OCI-LY3 (cell line): ENCODE measurements at regions not wholly inside any gene's neighbourhood (a gene's known extent, or its start where the extent isn't known, plus 50 kb on each side); places are given as distances from the start of the nearest gene placed in this dataset.
"Not testable (repeated sequence)": the region's sequence is repeated elsewhere in the genome, so short reads cannot be mapped to it uniquely, and the experiment has no call there.

Experiments
- H2AFZ ChIP-seq: fragments of 200-600, 300-600 bp; shearing (Covaris generic); 2 replicates; pipeline ENCODE4 v1.6.0; 2014; ENCODE audit warnings: antibody characterized with exemption, low read depth, low read length
- H3K27ac ChIP-seq: fragments of 200-600, 300-600 bp; sonication (generic); 2 replicates; pipeline ENCODE4 v1.5.1; 2014; ENCODE audit warnings: mild to moderate bottlenecking, low read length, moderate library complexity, mixed read lengths
- H3K27me3 ChIP-seq: fragments of 200-600, 300-600 bp; sonication (generic); 2 replicates; pipeline ENCODE4 v1.6.1; 2014; ENCODE audit warnings: low read depth, low read length, mixed read lengths
- H3K36me3 ChIP-seq: fragments of 200-600, 300-600 bp; sonication (generic); replicated peaks from 2 replicates; pipeline ENCODE3; 2014; ENCODE audit warnings: low read depth, low read length, mixed read lengths
- H3K4me1 ChIP-seq: fragments of 300-600, 200-600 bp; sonication (generic); 2 replicates; pipeline ENCODE4 v1.6.1; 2014; ENCODE audit warnings: low read length, mixed read lengths
- H3K4me2 ChIP-seq: fragments of 200-600, 300-600 bp; sonication (generic); 2 replicates; pipeline ENCODE4 v1.6.1; 2014; ENCODE audit warnings: low read length, mixed read lengths
- H3K4me3 ChIP-seq: fragments of 300-600, 200-600 bp; sonication (generic); 2 replicates; pipeline ENCODE4 v1.5.1; 2014; ENCODE audit warnings: antibody characterized with exemption, mild to moderate bottlenecking, low read length, moderate library complexity
- H3K79me2 ChIP-seq: fragments of 300-600, 200-600 bp; shearing (Covaris generic); 2 replicates; pipeline ENCODE4 v1.6.1; 2014; ENCODE audit warnings: mild to moderate bottlenecking, low read length, mixed read lengths
- H3K9ac ChIP-seq: fragments of 300-600, 200-600 bp; shearing (Covaris generic); 2 replicates; pipeline ENCODE4 v1.6.0; 2014; ENCODE audit warnings: mild to moderate bottlenecking, low read length, moderate library complexity
- H3K9me3 ChIP-seq: fragments of 200-600, 300-600 bp; shearing (Covaris generic); 2 replicates; pipeline ENCODE4 v1.6.1; 2014; ENCODE audit warnings: low read length, mixed read lengths; ENCODE audit not compliant: insufficient read depth
- H4K20me1 ChIP-seq: fragments of 200-600, 300-600 bp; sonication (generic); 2 replicates; pipeline ENCODE4 v1.6.1; 2016; ENCODE audit warnings: low read length, mixed read lengths; ENCODE audit not compliant: insufficient read depth
- EZH2phosphoT487 ChIP-seq: fragments of 200-600 bp; shearing (Covaris generic); IDR thresholded peaks from 2 replicates; pipeline ENCODE4 v1.6.1; 2018; ENCODE audit warnings: antibody characterized with exemption, mixed run types, low read depth
- TF ChIP-seq, protein P1 (sequence below): fragments of 200-600, 300-600 bp; sonication (generic); IDR thresholded peaks from 2 replicates; pipeline ENCODE4 v1.5.1; 2014; ENCODE audit warnings: antibody characterized with exemption, low read length, low read depth

DNA sequence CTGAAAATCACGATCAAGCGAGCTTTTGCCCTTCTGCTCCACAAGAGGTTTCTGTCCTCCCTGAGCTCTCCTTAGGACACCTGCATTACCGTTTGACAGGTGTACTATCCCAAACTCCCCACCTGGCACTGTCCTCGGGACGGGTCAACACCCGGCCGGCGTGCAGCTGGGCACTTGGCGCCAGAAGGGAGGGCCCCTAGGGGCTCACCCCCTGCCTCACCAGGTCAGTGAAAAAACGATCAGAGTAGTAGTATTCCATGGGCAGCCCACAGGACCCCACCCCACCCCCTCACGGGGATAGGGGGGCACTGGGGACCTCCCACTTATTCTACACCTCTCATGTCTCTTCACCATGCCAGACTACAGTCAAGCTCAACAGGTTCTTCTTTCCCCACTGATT is 117.6 kb upstream of the ANKRD30BL start:
- H3K4me1 ChIP-seq: no peaks in the 10 kb centered on the region
- no peak overlapping the region for H3K9ac ChIP-seq
- no peaks in the 10 kb centered on the region for H3K36me3 ChIP-seq
- no peaks in the 10 kb centered on the region for H3K9me3 ChIP-seq
- H3K79me2 ChIP-seq: no peaks in the 10 kb centered on the region
- H3K4me3 ChIP-seq: no peak overlapping the region
- H2AFZ ChIP-seq: no peak overlapping the region
- no peaks in the 10 kb centered on the region for H4K20me1 ChIP-seq
- H3K27me3 ChIP-seq: no peaks in the 10 kb centered on the region
- TF ChIP-seq, protein P1, sequence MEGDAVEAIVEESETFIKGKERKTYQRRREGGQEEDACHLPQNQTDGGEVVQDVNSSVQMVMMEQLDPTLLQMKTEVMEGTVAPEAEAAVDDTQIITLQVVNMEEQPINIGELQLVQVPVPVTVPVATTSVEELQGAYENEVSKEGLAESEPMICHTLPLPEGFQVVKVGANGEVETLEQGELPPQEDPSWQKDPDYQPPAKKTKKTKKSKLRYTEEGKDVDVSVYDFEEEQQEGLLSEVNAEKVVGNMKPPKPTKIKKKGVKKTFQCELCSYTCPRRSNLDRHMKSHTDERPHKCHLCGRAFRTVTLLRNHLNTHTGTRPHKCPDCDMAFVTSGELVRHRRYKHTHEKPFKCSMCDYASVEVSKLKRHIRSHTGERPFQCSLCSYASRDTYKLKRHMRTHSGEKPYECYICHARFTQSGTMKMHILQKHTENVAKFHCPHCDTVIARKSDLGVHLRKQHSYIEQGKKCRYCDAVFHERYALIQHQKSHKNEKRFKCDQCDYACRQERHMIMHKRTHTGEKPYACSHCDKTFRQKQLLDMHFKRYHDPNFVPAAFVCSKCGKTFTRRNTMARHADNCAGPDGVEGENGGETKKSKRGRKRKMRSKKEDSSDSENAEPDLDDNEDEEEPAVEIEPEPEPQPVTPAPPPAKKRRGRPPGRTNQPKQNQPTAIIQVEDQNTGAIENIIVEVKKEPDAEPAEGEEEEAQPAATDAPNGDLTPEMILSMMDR: no peak
- TF ChIP-seq EZH2phosphoT487: no peak
- H3K4me2 ChIP-seq: no peak overlapping the region
- no peak overlapping the region for H3K27ac ChIP-seq

DNA sequence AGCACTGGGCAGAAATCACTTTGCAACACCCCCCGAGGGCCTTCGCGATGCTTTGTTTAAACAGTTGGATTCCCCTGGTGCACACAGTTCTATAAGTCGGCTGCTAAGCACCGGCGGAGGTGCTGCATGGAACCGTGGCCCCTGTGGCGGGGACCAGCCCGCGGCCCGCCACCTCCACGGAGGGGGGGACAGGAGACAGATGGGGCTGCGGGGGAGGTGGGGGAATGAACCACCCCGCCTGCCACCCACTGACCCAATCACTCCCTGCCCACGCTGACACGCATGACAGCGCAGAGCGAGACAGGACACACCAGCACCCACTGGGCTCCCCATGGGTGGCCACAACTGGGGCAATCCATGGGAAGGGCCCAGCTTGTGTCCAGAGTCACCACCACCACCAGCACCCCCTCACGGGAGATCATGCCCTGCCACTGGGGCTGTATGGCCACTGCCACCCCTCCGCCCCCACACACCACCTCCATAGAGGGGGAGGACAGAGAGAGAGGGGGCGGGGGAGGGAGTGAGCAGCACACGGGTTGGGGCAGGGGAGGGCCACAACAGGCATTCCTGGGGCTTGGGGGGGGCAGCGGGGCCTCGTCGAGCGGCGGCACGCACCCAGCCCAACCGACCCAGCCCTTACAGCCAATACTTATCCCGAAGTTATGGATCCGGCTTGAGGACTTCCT is 118.3 kb upstream of the ANKRD30BL start:
- Histone ChIP-seq H3K4me2 (no peak overlapping the region), H3K27me3 (no peaks in the 10 kb centered on the region), H3K9ac (no peak overlapping the region), H3K79me2 (no peaks in the 10 kb centered on the region), H3K27ac (no peak overlapping the region), H3K4me3 (no peak overlapping the region), H3K9me3 (no peaks in the 10 kb centered on the region), H3K4me1 (no peaks in the 10 kb centered on the region), H2AFZ (no peak overlapping the region), H3K36me3 (no peaks in the 10 kb centered on the region), H4K20me1 (no peaks in the 10 kb centered on the region)
- TF ChIP-seq, protein P1: no peak
- TF ChIP-seq EZH2phosphoT487: no peak

DNA sequence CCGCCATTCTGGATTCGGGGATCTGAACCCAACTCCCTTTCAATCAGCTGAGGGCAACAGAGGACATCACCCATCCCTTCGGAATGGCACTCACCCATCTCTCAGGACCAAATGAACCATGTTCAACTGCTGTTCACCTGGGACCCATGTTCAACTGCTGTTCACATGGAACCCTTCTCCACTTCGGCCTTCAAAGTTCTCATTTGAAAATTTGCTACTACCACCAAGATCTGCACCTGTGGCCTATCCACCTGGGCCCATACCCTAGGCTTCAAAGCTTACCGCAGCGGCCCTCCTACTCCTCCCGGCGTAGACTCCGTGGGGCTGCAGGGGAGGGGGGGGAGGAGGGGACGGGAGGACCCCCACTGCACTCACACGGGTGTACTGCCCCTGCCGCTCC is 119.2 kb upstream of the ANKRD30BL start:
- Histone ChIP-seq H3K27me3 (no peaks in the 10 kb centered on the region), H3K4me3 (no peak overlapping the region), H3K4me1 (no peaks in the 10 kb centered on the region), H3K4me2 (no peak overlapping the region), H3K9me3 (no peaks in the 10 kb centered on the region), H2AFZ (no peak overlapping the region), H4K20me1 (no peaks in the 10 kb centered on the region), H3K36me3 (no peaks in the 10 kb centered on the region), H3K27ac (no peak overlapping the region), H3K79me2 (no peaks in the 10 kb centered on the region), H3K9ac (no peak overlapping the region)
- TF ChIP-seq, protein P1: no peak
- no peak for TF ChIP-seq EZH2phosphoT487

DNA sequence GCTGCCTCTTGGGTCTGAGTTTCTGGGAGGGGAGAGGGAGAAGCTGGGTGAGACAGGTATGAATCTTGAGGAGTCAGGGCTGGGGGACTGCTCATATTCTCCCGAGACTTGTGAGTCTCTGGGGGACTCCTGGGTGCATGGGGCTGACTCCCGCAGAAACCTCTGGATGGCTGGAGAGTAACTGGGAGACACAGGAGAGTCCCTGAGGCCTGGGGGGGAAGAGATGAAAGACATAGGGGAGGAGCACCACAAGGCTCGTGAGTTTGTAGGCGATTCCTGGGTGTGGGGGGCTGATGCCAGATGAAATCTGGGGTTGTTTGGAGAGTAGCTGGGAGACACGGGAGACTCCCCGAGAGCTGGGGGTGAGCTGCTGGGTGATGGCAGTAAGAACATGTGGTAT is 120.4 kb upstream of the ANKRD30BL start:
- not testable (repeated sequence) for H3K9me3 ChIP-seq, H4K20me1 ChIP-seq, H3K9ac ChIP-seq, H2AFZ ChIP-seq, H3K4me3 ChIP-seq, H3K4me2 ChIP-seq, H3K4me1 ChIP-seq, H3K27me3 ChIP-seq, H3K27ac ChIP-seq, H3K36me3 ChIP-seq, H3K79me2 ChIP-seq

DNA sequence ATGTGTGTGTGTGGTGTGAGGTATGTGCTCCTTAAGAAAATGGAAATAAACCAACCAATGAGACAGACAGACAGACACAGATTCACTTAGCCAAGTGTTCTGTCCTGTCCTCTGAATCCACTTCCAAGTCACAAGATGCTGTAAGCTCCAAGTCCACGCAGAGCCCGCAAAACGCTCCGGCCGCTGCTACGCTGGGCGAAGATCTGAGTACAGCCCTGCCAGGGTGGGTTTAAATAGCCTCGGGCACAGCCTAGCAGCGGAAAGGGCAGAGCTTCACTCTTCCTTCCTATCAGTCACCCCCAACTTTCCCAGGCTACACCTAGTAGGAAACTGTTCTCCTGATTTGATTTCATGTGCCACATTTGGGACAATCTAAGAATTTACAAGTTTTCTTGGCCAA is 121.2 kb upstream of the ANKRD30BL start:
- H3K4me1 ChIP-seq: no peaks in the 10 kb centered on the region
- H3K27ac ChIP-seq: no peak overlapping the region
- H3K4me3 ChIP-seq: no peak overlapping the region
- H3K4me2 ChIP-seq: no peak overlapping the region
- H3K27me3 ChIP-seq: no peaks in the 10 kb centered on the region
- no peaks in the 10 kb centered on the region for H4K20me1 ChIP-seq
- H3K9me3 ChIP-seq: no peaks in the 10 kb centered on the region
- H2AFZ ChIP-seq: no peak overlapping the region
- no peaks in the 10 kb centered on the region for H3K36me3 ChIP-seq
- H3K9ac ChIP-seq: no peak overlapping the region
- H3K79me2 ChIP-seq: no peaks in the 10 kb centered on the region
- TF ChIP-seq, protein P1: no peak
- no peak for TF ChIP-seq EZH2phosphoT487

DNA sequence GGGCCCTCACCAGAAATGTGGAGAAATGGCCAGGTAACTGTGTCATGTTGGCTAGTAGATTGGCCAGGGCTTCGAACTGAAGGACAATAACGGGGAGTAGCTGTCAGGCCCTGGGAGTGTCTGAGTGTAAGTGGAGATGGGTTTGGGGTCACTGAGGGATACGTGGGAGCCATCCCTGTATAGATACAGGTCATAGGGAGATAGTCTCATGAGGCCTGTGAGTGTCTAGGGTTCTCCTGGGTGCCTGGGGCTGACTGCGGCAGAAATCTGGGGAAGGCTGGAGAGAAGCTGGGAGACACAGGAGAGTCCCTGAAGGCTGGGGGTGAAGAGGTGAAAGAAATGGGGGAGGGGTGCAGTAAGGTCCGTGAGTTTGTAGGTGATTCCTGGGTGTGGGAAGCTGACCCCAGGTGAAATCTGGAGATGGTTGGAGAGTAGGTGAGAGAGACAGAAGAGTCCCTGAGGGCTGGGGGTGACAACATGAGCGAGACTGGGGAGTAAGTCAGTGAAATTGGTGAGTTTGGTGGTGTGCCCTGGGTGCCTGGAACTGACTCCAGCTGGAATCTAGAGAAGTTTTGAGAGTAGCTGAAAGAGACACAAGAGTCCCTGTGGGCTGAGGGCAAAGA is 124.6 kb upstream of the ANKRD30BL start:
- H3K4me1 ChIP-seq, H4K20me1 ChIP-seq, H3K9me3 ChIP-seq, H3K9ac ChIP-seq, H3K27ac ChIP-seq, H3K4me2 ChIP-seq, H3K36me3 ChIP-seq, H3K79me2 ChIP-seq, H3K4me3 ChIP-seq, H3K27me3 ChIP-seq, H2AFZ ChIP-seq: not testable (repeated sequence)
